GM12873 (cell line): ENCODE measurements at regions not wholly inside any gene's neighbourhood (a gene's known extent, or its start where the extent isn't known, plus 50 kb on each side); places are given as distances from the start of the nearest gene placed in this dataset.

Experiments used
- TF ChIP-seq, protein P1 (sequence below): IDR thresholded peaks from 2 replicates; pipeline ENCODE4 v1.5.1; 2012; ENCODE audit warnings: low read depth, mild to moderate bottlenecking, moderate library complexity, low read length, control low read depth; ENCODE audit not compliant: insufficient read depth; ENCODE audit errors: missing control alignments

DNA sequence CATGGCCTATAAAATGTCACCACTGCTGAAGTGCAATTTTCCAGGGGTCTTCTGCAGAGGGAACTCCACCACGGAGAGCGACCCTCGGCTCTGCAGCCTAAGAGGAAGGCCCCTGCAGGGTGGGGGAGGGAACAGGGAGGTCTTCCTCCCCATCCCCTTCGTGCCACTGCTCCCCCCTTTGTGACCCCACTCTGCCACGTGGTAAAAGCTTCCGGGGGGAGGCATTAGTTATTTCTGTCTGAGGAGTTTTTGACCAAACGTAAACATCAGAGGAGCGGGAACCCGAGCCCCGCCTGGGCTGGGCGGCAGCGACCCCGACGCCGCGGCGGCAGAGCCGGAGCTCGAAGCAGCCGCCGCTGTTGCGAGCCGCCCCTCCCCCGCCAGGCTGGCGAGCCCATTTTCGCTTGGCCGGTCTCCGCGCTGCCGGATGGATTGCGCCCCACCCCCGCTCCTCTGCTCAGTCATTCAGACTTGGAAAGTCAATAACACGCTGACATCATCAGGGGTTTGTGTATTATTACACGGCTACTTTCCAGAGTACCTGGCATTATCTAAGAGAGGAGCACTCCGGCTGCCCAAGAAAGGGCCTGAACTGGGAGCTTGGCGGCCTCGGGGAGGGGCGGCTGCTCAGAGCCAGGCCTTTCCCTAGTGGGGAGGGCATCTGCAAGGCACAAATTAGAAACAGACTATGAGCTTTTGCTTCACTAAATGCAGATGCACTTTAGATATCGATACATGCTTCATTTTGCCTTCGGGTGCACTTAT lies 162.5 kb upstream of the TBL1XR1 start:
- TF ChIP-seq, protein P1, sequence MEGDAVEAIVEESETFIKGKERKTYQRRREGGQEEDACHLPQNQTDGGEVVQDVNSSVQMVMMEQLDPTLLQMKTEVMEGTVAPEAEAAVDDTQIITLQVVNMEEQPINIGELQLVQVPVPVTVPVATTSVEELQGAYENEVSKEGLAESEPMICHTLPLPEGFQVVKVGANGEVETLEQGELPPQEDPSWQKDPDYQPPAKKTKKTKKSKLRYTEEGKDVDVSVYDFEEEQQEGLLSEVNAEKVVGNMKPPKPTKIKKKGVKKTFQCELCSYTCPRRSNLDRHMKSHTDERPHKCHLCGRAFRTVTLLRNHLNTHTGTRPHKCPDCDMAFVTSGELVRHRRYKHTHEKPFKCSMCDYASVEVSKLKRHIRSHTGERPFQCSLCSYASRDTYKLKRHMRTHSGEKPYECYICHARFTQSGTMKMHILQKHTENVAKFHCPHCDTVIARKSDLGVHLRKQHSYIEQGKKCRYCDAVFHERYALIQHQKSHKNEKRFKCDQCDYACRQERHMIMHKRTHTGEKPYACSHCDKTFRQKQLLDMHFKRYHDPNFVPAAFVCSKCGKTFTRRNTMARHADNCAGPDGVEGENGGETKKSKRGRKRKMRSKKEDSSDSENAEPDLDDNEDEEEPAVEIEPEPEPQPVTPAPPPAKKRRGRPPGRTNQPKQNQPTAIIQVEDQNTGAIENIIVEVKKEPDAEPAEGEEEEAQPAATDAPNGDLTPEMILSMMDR, result no peak

DNA sequence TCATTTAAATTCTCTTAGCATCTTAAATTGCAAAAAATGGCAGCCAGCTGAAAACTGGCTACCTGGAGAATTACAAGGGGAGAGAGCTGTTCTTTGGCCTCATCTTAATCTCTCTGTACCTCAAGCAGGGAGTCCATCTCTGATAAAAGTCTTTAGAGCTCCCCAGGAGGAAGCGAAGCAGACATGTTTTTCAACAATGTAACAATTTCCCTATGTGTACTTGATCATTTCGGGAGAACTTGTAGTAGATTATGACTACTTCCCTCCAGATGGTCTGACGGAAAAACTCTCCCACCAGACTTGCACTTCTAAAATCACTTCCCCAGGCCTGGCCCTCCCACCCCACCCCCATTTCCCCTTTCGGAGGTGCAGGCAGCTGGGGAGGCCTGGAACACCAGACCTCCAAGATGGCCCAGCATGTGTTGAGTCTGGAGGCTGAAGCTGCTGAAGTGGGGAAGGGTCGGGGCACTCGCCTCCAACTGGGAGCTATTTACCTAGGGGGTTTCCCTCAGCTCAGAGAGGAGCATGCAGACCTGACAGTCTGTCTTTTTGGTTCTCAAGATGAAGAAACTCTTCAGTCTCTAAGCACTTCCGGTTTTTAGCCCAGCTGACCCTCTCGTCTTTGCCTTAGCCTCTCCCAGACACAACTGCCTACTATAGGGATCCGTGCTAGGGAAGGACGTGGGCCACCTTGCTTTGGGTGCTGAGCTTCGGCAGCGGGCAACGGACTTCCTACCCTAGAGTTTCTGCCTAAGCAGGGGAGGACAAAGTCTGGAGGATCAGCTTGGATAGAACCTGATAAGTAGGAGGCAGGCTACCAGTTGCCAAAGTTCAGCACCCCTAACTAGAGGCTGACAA lies 164.0 kb upstream of the TBL1XR1 start:
- TF ChIP-seq, protein P1, result no peak

DNA sequence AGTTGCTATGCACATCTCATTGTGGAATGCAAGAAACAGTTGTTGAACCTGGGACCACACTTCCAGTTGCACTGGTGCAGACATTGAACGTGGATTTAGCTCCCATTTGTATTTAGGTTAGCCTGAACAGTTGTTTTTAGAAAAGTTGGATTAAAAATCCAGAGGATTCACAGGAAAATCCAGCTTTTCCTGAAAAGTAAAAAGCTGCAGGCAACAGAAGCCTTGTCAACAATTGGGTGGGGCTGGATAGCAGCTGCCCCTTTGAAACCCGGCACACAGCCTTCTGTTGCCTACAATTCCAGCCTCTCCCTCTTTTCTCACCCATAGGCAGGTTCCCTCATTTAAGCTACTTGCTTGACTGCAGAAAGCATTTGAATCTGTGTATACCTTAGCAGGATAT lies 165.3 kb upstream of the TBL1XR1 start:
- TF ChIP-seq, protein P1, result no peak

DNA sequence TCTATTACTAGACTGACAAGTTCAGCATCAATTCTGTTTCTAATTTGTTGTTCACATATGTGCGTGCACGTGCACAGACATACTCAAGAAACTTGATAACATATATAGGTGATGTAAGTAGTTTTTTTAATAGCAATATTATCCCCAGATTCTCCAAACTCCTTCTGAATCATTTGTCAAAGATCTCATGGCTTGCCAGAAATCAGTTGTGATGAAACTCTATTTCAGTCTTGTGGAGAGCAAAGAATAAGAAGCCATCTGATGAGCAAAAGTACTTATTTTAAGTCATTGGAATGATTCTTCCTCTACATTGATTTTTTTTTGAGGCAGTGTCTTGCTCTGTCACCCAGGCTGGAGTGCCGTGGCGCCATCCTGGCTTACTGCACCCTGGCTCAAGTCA lies 167.0 kb upstream of the TBL1XR1 start:
- TF ChIP-seq, protein P1, result no peak

DNA sequence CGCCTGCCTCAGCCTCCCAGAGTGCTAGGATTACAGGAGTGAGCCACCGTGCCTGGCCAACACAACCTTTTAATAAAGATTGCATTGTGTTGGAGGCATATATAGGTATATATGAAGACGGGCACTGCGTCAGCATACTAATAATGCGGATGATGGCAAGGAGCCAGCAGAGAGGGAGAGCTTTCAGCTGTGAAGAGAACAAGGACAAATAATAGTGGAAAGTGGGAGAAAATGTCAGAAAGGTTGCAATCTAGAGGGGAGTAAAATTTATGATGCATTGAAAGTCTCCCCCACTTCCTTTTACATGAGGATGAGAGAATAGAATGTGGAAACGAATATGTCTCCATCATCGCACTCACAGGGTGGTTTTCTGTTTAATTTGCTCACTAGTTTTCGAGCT lies 170.5 kb upstream of the TBL1XR1 start:
- TF ChIP-seq, protein P1, result no peak

DNA sequence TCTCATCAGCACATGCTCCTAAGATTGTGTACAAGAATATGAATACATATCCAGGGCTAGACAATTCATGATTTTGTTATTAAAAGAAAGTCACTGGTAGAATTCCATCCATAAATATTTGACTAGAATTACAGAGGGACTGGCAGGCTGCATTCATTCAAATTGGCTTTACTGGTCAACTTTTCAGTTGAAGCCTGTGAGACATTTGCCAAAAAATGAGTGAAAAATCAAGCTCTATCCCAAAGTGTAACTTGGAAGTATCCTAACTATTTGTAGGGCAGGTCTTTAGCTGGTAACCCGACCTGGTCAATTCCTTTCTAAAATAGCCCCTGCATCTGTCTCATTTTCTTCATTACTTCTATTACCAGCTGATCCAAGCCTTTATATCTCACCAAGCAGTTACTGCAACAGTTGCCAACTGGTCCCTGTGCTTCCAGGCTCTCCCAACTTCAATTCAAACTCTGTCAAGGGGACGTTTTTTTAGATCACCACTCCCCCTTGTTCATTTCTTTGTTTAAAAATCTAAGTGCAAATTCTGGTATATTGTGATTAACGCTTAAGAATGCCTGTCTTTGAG lies 173.1 kb upstream of the TBL1XR1 start:
- TF ChIP-seq, protein P1, result no peak

DNA sequence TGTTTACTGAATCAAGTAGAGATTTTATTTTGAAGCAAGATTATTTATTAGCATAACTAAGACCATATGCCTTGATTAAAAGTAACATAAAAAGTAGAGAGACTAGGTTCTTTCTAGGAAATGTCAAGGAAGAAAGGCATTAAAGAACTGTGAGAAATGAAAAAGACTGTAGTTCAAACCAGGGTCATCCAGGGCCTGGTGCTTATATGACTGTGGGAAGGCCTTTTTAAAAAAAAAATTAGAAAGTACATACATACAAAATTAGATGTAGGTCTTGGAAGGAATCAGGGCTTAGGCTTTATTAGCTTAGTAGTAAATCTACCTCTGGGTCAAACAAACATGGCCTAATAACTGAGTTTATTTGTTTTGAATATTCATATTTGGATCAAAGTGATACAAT lies 173.9 kb upstream of the TBL1XR1 start:
- TF ChIP-seq, protein P1, result no peak
